PC-3 (cell line): ENCODE measurements at regions not wholly inside any gene's neighbourhood (a gene's known extent, or its start where the extent isn't known, plus 50 kb on each side); places are given as distances from the start of the nearest gene placed in this dataset.

Experiments used
- ATAC-seq: fragments of 200-7000 bp; cut with Tn5 transposase; 2 replicates; pipeline ENCODE4 v1.9.1; 2020; ENCODE audit warnings: mild to moderate bottlenecking, moderate library complexity
- BruUV-seq: library from RNA; stranded (reverse); fragments of 400-500 nt; replicated peaks from 2 replicates; lab custom pipeline; 2021; lab: Mats Ljungman, UMichigan
- CTCF ChIA-PET: fragments of 300-600 bp; sonication (Branson Sonifier 250); formaldehyde crosslinking; loops from one replicate; lab custom pipeline; 2022; ENCODE audit warnings: antibody characterized with exemption; lab: Charles Lee
- POLR2A ChIA-PET: fragments of 300-600 bp; sonication (Branson Sonifier 250); formaldehyde crosslinking; loops from one replicate; lab custom pipeline; 2022; ENCODE audit warnings: antibody characterized with exemption; ENCODE audit not compliant: unreplicated experiment; lab: Charles Lee
- DNase-seq: peaks from one replicate; pipeline ENCODE4 v3.0.0-alpha.2; 2015
- H2AFZ ChIP-seq: fragments of 300-600 bp; sonication (generic); 2 replicates; pipeline ENCODE4 v1.6.0; 2016; ENCODE audit warnings: antibody characterized with exemption, low read length
- H3F3A ChIP-seq: fragments of 300-600 bp; sonication (generic); one replicate; pipeline ENCODE4 v1.6.0; 2017; ENCODE audit warnings: antibody characterized with exemption, low read length, control low read depth, mild to moderate bottlenecking; ENCODE audit not compliant: unreplicated experiment
- H3K27ac ChIP-seq: fragments of 300-600 bp; sonication (generic); 2 replicates; pipeline ENCODE4 v1.5.1; 2016; ENCODE audit warnings: mild to moderate bottlenecking, low read length
- H3K27me3 ChIP-seq: fragments of 300-600 bp; sonication (generic); 2 replicates; pipeline ENCODE4 v1.6.1; 2016; ENCODE audit warnings: low read length, mixed read lengths
- H3K36me3 ChIP-seq: fragments of 300-600 bp; sonication (generic); 2 replicates; pipeline ENCODE4 v1.6.1; 2016; ENCODE audit warnings: low read depth, mixed run types, low read length, mixed read lengths
- H3K4me1 ChIP-seq: fragments of 300-600 bp; sonication (generic); 2 replicates; pipeline ENCODE4 v1.5.1; 2016; ENCODE audit warnings: low read length; ENCODE audit not compliant: insufficient read depth
- H3K4me2 ChIP-seq: fragments of 300-600 bp; sonication (generic); 2 replicates; pipeline ENCODE4 v1.6.0; 2016; ENCODE audit warnings: low read length
- H3K4me3 ChIP-seq: fragments of 300-600 bp; sonication (generic); 2 replicates; pipeline ENCODE4 v1.5.1; 2016; ENCODE audit warnings: mild to moderate bottlenecking, low read length, mixed read lengths
- H3K79me2 ChIP-seq: fragments of 300-600 bp; sonication (generic); 2 replicates; pipeline ENCODE4 v1.6.1; 2017; ENCODE audit warnings: low read length, mixed read lengths
- H3K9ac ChIP-seq: fragments of 300-600 bp; sonication (generic); 2 replicates; pipeline ENCODE4 v1.6.0; 2016; ENCODE audit warnings: mild to moderate bottlenecking, low read length
- H3K9me2 ChIP-seq: fragments of 300-600 bp; sonication (generic); replicated peaks from 2 replicates; pipeline ENCODE4 v1.6.1; 2016; ENCODE audit warnings: mixed run types, low read length, mixed read lengths
- H3K9me3 ChIP-seq: fragments of 300-600 bp; sonication (generic); 2 replicates; pipeline ENCODE4 v1.6.1; 2016; ENCODE audit warnings: low read length, mixed read lengths
- H4K20me1 ChIP-seq: fragments of 300-600 bp; sonication (generic); 2 replicates; pipeline ENCODE4 v1.6.1; 2016; ENCODE audit warnings: low read length, mixed read lengths
- EZH2 ChIP-seq: fragments of 300-600 bp; sonication (generic); IDR thresholded peaks from one replicate; pipeline ENCODE4 v1.6.1; 2017; ENCODE audit warnings: antibody characterized with exemption, mild to moderate bottlenecking, low read length; ENCODE audit not compliant: unreplicated experiment
- EZH2phosphoT487 ChIP-seq: fragments of 300-600 bp; sonication (generic); IDR thresholded peaks from 2 replicates; pipeline ENCODE4 v1.6.1; 2018; ENCODE audit warnings: mild to moderate bottlenecking, antibody characterized with exemption, low read length, borderline replicate concordance
- intact Hi-C: fragments of 100-400 bp; cut with micrococcal nuclease; formaldehyde crosslinking; loops from 2 replicates; pipeline ENCODE4 v1.9.0; 2023
- TF ChIP-seq, protein P1 (sequence below): fragments of 300-600 bp; sonication (generic); conservative IDR thresholded peaks from 2 replicates; pipeline ENCODE4 v1.5.1; 2017; ENCODE audit warnings: antibody characterized with exemption, low read depth, mild to moderate bottlenecking, low read length

DNA sequence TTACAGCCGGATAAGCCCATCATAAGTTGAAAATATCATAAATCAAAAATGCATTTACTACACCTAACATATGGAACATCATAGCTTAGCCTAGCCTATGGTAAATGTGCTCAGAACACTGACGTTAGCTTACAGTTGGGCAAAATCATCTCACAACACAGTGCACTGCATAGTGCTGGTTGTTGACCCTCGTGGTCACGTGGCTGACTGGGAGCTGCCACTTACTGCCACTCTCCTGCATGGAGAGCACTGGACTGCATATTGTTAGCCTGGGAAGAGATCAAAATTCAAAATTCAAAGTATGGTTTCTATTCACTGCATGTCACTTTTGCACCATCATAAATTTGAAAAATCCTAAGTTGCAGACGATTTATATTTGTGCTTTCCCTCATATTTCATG lies 94.0 kb upstream of the CACNA2D3 start:
- intact Hi-C loops = no loop called here

DNA sequence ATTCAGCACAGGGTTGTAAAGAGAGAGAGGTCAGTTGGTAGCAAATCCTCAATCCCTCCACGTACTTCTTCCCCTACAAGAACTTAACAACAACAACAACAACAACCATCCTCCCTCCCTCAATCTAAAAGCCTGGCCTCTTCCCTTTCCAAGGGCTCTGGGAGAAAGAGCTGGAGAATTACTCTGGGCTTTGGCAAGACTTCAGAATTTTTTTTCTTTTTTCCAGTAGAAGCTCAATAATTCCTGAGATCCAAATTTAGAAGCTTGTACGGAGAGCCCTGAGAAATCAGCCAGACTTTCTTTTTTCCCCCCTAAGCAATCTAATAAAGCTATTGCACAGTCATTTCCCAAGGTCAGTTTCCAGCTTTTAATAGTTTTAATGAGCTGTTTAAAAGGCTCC lies 95.8 kb upstream of the CACNA2D3 start:
- Histone ChIP-seq H3K79me2 (no peaks in the 10 kb centered on the region), H3K4me1 (no peaks in the 10 kb centered on the region), H3F3A (no peaks in the 10 kb centered on the region), H3K36me3 (no peaks in the 10 kb centered on the region), H3K27ac (no peak overlapping the region), H3K9me3 (no peaks in the 10 kb centered on the region), H3K27me3 (no peaks in the 10 kb centered on the region), H4K20me1 (no peaks in the 10 kb centered on the region), H3K9ac (no peak overlapping the region), H3K9me2 (no peaks in the 10 kb centered on the region), H3K4me2 (no peak overlapping the region), H3K4me3 (no peak overlapping the region), H2AFZ (no peak overlapping the region)
- ChIA-PET POLR2A (no interaction called here), CTCF (no interaction called here)
- intact Hi-C loops = no loop called here
- ATAC-seq = no peak
- no peak for DNase-seq
- BruUV-seq = no TSS peak
- TF ChIP-seq EZH2phosphoT487 = no peak
- TF ChIP-seq EZH2 = no peak
- TF ChIP-seq, protein P1, sequence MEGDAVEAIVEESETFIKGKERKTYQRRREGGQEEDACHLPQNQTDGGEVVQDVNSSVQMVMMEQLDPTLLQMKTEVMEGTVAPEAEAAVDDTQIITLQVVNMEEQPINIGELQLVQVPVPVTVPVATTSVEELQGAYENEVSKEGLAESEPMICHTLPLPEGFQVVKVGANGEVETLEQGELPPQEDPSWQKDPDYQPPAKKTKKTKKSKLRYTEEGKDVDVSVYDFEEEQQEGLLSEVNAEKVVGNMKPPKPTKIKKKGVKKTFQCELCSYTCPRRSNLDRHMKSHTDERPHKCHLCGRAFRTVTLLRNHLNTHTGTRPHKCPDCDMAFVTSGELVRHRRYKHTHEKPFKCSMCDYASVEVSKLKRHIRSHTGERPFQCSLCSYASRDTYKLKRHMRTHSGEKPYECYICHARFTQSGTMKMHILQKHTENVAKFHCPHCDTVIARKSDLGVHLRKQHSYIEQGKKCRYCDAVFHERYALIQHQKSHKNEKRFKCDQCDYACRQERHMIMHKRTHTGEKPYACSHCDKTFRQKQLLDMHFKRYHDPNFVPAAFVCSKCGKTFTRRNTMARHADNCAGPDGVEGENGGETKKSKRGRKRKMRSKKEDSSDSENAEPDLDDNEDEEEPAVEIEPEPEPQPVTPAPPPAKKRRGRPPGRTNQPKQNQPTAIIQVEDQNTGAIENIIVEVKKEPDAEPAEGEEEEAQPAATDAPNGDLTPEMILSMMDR = no peak

More for the DNA sequence above, 94.0 kb upstream of the CACNA2D3 start:
- Histone ChIP-seq H3K27ac (no peak overlapping the region), H3K9ac (no peak overlapping the region), H3K4me3 (no peak overlapping the region), H3K27me3 (no peaks in the 10 kb centered on the region), H2AFZ (no peak overlapping the region), H3K36me3 (no peaks in the 10 kb centered on the region), H3K4me2 (no peak overlapping the region), H3K4me1 (no peaks in the 10 kb centered on the region), H3K9me3 (no peaks in the 10 kb centered on the region), H4K20me1 (no peaks in the 10 kb centered on the region), H3F3A (no peaks in the 10 kb centered on the region), H3K79me2 (no peaks in the 10 kb centered on the region), H3K9me2 (no peaks in the 10 kb centered on the region)
- BruUV-seq = no TSS peak
- ChIA-PET POLR2A (no interaction called here), CTCF (no interaction called here)
- no peak for DNase-seq
- no peak for ATAC-seq
- no peak for TF ChIP-seq EZH2phosphoT487
- TF ChIP-seq, protein P1 = no peak
- TF ChIP-seq EZH2 = no peak

DNA sequence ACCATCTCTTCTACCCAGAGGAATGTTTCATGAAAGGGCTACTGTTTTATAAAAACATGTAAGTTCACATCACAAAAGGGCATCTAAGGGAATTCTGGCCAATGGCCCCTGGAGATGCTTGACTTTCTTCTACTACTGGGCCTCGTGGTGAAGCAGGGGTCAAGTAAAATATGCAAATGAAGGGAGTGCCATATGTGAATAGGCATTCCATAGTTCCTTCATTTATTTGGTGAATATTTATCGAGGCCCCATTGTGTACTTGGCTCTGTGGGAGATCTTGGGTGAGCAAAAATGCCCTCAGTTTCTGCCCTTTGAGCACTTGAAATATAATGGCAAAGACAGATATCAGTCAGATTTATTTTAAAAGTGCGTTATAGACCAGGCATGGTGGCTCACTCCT lies 101.3 kb upstream of the CACNA2D3 start:
- TF ChIP-seq EZH2phosphoT487 (no peak), EZH2 (no peak)
- TF ChIP-seq, protein P1 = no peak
- BruUV-seq = no TSS peak
- ChIA-PET CTCF (no interaction called here), POLR2A (no interaction called here)
- H2AFZ ChIP-seq = no peak overlapping the region
- DNase-seq (no peak), ATAC-seq (no peak)
- no peaks in the 10 kb centered on the region for H3K36me3 ChIP-seq
- no peaks in the 10 kb centered on the region for H3K4me1 ChIP-seq
- H3K9me3 ChIP-seq = no peaks in the 10 kb centered on the region
- no peak overlapping the region for H3K27ac ChIP-seq
- no peaks in the 10 kb centered on the region for H3F3A ChIP-seq
- H3K27me3 ChIP-seq = 0 out of 2 replicates have a peak, but pooled peaks cover 13% of the 10 kb centered on the region
- H4K20me1 ChIP-seq = no peaks in the 10 kb centered on the region
- H3K79me2 ChIP-seq = no peaks in the 10 kb centered on the region
- intact Hi-C loops = no loop called here
- H3K4me2 ChIP-seq = no peak overlapping the region
- no peaks in the 10 kb centered on the region for H3K9me2 ChIP-seq
- H3K4me3 ChIP-seq = no peak overlapping the region
- no peak overlapping the region for H3K9ac ChIP-seq
